ENCODE measurements at regions not wholly inside any gene's neighbourhood (a gene's known extent, or its start where the extent isn't known, plus 50 kb on each side); places are given as distances from the start of the nearest gene placed in this dataset.

GRCh38 chr7:15764851-15765382 is 78.4 kb upstream of the MEOX2 start:
- peak; percentile 39 to 57 for DNase-seq (ENCODE audit: low read depth in 2 of 2)

- no peak for DNase-seq (ENCODE audit: low read depth in 2 of 2)
These were observed 77.5 kb upstream of the MEOX2 start for GRCh38 chr7:15764010-15764409.

- DNase-seq (ENCODE audit: low read depth in 2 of 2), result peak in 1 of 2 donors; percentile 13
These were observed 70.8 kb upstream of the MEOX2 start for GRCh38 chr7:15757041-15758000.

- no peak for DNase-seq (ENCODE audit: low read depth in 2 of 2)
These were observed 68.6 kb upstream of the MEOX2 start for GRCh38 chr7:15755061-15755460.

GRCh38 chr7:15753887-15754579 is 67.5 kb upstream of the MEOX2 start:
- no peak for DNase-seq (ENCODE audit: low read depth in 2 of 2)

- DNase-seq (ENCODE audit: low read depth in 2 of 2), result no peak
These were observed 65.9 kb upstream of the MEOX2 start for GRCh38 chr7:15752377-15752776.

GRCh38 chr7:15751191-15751701 is 64.8 kb upstream of the MEOX2 start:
- no peak for DNase-seq (ENCODE audit: low read depth in 2 of 2)

GRCh38 chr7:15750727-15751126 is 64.2 kb upstream of the MEOX2 start:
- no peak for DNase-seq (ENCODE audit: low read depth in 2 of 2)

GRCh38 chr7:15749631-15750030 is 63.1 kb upstream of the MEOX2 start:
- no peak for DNase-seq (ENCODE audit: low read depth in 2 of 2)

- DNase-seq (ENCODE audit: low read depth in 2 of 2), result no peak
These were observed 61.2 kb upstream of the MEOX2 start for GRCh38 chr7:15747712-15748111.

- no peak for DNase-seq (ENCODE audit: low read depth in 2 of 2)
These were observed 60.8 kb upstream of the MEOX2 start for GRCh38 chr7:15747301-15747700.

GRCh38 chr7:15743926-15744480 is 57.5 kb upstream of the MEOX2 start:
- DNase-seq (ENCODE audit: low read depth in 2 of 2), result no peak

GRCh38 chr7:15737601-15738000 is 51.1 kb upstream of the MEOX2 start:
- DNase-seq (ENCODE audit: low read depth in 2 of 2), result peak in 1 of 2 donors; percentile 63
